Spleen (tissue), 11 donors: ENCODE measurements at regions not wholly inside any gene's neighbourhood (a gene's known extent, or its start where the extent isn't known, plus 50 kb on each side); places are given as distances from the start of the nearest gene placed in this dataset.
"Not testable (repeated sequence)": the region's sequence is repeated elsewhere in the genome, so short reads cannot be mapped to it uniquely, and the experiment has no call there.

Experiments
- DNase-seq: peaks from one replicate; pipeline ENCODE4 v3.0.0-alpha.2; 2020
- H3K27ac ChIP-seq, 8 donors: fragments of 200-600 bp; sonication (generic) in 7 of 8; 1 replicate in 4 of 8; 2 replicates in 4 of 8; pipeline versions ENCODE4 v1.5.0 to v1.8.0; 2016 to 2021; ENCODE audit warnings: inconsistent platforms in 4 of 8, mild to moderate bottlenecking in 4 of 8, moderate library complexity in 1 of 8
- H3K27me3 ChIP-seq, 7 donors: fragments of 200-600 bp; sonication (generic) in 6 of 7; replicated peaks in 1 of 7; 1 replicate in 4 of 7; 2 replicates in 3 of 7; pipeline versions ENCODE4 v1.5.0 to v1.8.0; 2016 to 2021; ENCODE audit warnings: inconsistent platforms in 3 of 7, mild to moderate bottlenecking in 1 of 7
- H3K36me3 ChIP-seq, 6 donors: fragments of 200-600 bp; sonication (generic) in 5 of 6; 1 replicate in 4 of 6; 2 replicates in 2 of 6; pipeline versions ENCODE4 v1.5.0 to v1.8.0; 2016 to 2021; ENCODE audit warnings: inconsistent platforms in 2 of 6
- H3K4me1 ChIP-seq, 6 donors: fragments of 200-600 bp; sonication (generic) in 5 of 6; 1 replicate in 3 of 6; 2 replicates in 3 of 6; pipeline versions ENCODE4 v1.5.0 to v1.8.0; 2016 to 2021; ENCODE audit warnings: inconsistent platforms in 3 of 6
- H3K4me3 ChIP-seq, 8 donors: fragments of 200-600 bp; sonication (generic) in 7 of 8; 1 replicate in 4 of 8; 2 replicates in 4 of 8; pipeline versions ENCODE4 v1.5.0 to v1.8.0; 2016 to 2021; ENCODE audit warnings: inconsistent platforms in 4 of 8, mild to moderate bottlenecking in 4 of 8, moderate library complexity in 2 of 8
- H3K9me3 ChIP-seq, 8 donors: fragments of 200-600 bp; sonication (generic) in 7 of 8; 1 replicate in 4 of 8; 2 replicates in 4 of 8; pipeline versions ENCODE4 v1.5.0 to v1.8.0; 2016 to 2021; ENCODE audit warnings: inconsistent platforms in 4 of 8
- POLR2A ChIP-seq, 3 donors: fragments of 450-650 bp; IDR thresholded peaks; one replicate each; pipeline ENCODE4 v1.5.1; 2017; ENCODE audit warnings: antibody characterized with exemption in 3 of 3, mild to moderate bottlenecking in 1 of 3
- POLR2AphosphoS5 ChIP-seq, 3 donors: sonication (generic); formaldehyde crosslinking; IDR thresholded peaks; one replicate each; pipeline ENCODE4 v1.5.1; 2017; ENCODE audit warnings: antibody characterized with exemption in 3 of 3
- WGBS, 5 donors: extraction: QIAGEN DNeasy Blood & Tissue Kit in 3 of 5; methylation state at CpG; one replicate each; pipeline versions ENCODE4 v1.1.5 to v1.1.7; 2013 to 2018; 5-methylcytosine and 5-hydroxymethylcytosine counted together
- intact Hi-C: fragments of 100-400 bp; cut with DNase I; formaldehyde crosslinking; loops from one replicate; pipeline ENCODE4 v1.15.0; 2023; ENCODE audit warnings: low total_unique reads
- TF ChIP-seq, protein P1 (sequence below), 11 experiments: fragments of 200-600 bp in 7 of 11; fragments of 450-650 bp in 4 of 11; sonication (generic) in 4 of 11; IDR thresholded peaks in 8 of 11; conservative IDR thresholded peaks in 3 of 11; 1 replicate in 7 of 11; 2 replicates in 4 of 11; pipeline versions ENCODE4 v1.4.0 to v1.8.0; 2016 to 2021; ENCODE audit warnings: antibody characterized with exemption in 11 of 11, inconsistent platforms in 4 of 11, mild to moderate bottlenecking in 1 of 11
- donor health status: healthy with polysubstance abuse.
- donor health status: DM: no; HTN: no; CAD: no; lungs with moderate emphysema.
- donor health status: DM: no; HTN: no; CAD: no.
- donor health status: Bipolar disorder and iron deficiency.
- donor health status: healthy.
- donor health status: DM: no; HTN: no; CAD: no.
- donor health status: DM: yes; HTN: yes; CAD: no.

DNA sequence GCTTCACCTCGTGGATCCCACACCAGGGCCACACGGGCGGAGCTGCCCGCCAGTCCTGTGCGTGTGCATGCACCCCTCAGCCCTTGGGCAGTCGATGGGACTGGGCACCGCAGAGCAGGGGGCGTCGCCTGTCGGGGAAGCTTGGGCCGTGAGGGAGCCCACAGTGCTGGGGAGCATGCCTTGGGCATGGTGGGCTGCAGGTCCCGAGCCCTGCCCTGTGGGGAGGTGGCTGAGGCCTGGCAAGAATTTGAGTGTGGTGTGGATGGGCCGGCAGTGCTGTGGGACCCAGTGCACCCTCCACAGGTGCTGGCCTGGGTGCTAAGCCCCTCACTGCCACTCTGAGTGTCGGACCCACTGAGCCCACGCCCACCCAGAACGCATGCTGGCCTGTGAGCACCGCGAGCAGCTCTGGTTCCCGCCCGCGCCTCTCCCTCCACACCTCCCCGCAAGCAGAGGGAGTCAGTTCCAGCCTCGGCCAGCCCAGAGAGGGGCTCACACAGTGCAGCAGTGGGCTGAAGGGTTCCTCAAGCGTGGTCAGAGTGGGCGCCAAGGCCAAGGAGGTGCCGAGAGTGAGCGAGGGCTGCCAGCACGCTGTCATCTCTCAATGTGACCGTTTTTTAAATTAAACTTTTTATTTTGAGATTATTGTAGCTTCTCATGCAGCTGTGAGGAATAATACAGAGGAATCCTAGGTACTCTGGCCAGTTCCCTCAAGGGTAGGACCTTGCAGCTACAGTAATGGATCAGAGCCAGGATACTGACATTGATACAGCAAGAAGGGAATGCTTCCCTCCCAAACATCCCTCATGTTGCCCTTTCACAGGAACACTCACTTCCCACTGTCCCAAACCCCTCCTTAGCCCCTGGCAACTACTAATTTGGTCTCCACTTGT, 127.7 kb downstream of the CRYBB2 start:
- 92 to 95% (median 93%) methylated on average over 18 to 29 of the region's 29 CpGs for WGBS, 5 donors
- TF ChIP-seq POLR2AphosphoS5 (IDR thresholded peaks at IDR 0.05) = peak in 1 of 3 donors; percentile 29
- TF ChIP-seq, protein P1, sequence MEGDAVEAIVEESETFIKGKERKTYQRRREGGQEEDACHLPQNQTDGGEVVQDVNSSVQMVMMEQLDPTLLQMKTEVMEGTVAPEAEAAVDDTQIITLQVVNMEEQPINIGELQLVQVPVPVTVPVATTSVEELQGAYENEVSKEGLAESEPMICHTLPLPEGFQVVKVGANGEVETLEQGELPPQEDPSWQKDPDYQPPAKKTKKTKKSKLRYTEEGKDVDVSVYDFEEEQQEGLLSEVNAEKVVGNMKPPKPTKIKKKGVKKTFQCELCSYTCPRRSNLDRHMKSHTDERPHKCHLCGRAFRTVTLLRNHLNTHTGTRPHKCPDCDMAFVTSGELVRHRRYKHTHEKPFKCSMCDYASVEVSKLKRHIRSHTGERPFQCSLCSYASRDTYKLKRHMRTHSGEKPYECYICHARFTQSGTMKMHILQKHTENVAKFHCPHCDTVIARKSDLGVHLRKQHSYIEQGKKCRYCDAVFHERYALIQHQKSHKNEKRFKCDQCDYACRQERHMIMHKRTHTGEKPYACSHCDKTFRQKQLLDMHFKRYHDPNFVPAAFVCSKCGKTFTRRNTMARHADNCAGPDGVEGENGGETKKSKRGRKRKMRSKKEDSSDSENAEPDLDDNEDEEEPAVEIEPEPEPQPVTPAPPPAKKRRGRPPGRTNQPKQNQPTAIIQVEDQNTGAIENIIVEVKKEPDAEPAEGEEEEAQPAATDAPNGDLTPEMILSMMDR (IDR thresholded peaks at IDR 0.05 in 8 of 11, conservative IDR thresholded peaks at IDR 0.05 in 3 of 11) = no peak
- intact Hi-C loops = no loop called here
- no peak overlapping the region for H3K4me3 ChIP-seq
- no peak overlapping the region for H3K27ac ChIP-seq
- no peak for DNase-seq
- peaks cover 0 to 72% (median 46%) of the 10 kb centered on the region in 6 donors for H3K36me3 ChIP-seq
- H3K9me3 ChIP-seq = peaks cover 0 to 8% (median 0%) of the 10 kb centered on the region in 8 donors
- H3K27me3 ChIP-seq = no peaks in the 10 kb centered on the region
- no peaks in the 10 kb centered on the region for H3K4me1 ChIP-seq

DNA sequence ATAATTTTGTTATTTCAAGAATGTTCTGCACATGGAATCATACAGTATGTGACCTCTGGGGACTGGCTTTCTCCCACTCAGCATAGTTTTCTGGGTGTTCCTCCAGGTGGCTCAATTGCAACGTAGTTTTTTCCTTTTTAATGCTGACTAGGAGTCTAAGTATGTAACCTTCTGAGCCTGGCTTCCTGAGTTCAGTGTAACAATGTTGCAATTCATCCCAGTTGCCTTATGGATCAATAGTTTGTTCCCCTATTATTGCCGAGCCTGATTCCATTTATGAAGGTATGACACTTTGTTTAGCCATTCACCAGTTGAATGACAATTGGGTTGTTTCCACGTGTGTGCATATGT, 128.3 kb downstream of the CRYBB2 start:
- Histone ChIP-seq H3K36me3 (peaks cover 0 to 79% (median 51%) of the 10 kb centered on the region in 6 donors), H3K9me3 (peaks cover 0 to 6% (median 0%) of the 10 kb centered on the region in 8 donors), H3K4me3 (no peak overlapping the region), H3K27ac (no peak overlapping the region), H3K27me3 (no peaks in the 10 kb centered on the region), H3K4me1 (no peaks in the 10 kb centered on the region)
- no peak for DNase-seq
- WGBS, 5 donors = 69 to 87% (median 74%) methylated on average over 3 of the region's 3 CpGs
- TF ChIP-seq POLR2AphosphoS5 (IDR thresholded peaks at IDR 0.05) (no peak), POLR2A (IDR thresholded peaks at IDR 0.05) (no peak)
- TF ChIP-seq, protein P1 (IDR thresholded peaks at IDR 0.05 in 8 of 11, conservative IDR thresholded peaks at IDR 0.05 in 3 of 11) = no peak
- intact Hi-C loops = no loop called here

DNA sequence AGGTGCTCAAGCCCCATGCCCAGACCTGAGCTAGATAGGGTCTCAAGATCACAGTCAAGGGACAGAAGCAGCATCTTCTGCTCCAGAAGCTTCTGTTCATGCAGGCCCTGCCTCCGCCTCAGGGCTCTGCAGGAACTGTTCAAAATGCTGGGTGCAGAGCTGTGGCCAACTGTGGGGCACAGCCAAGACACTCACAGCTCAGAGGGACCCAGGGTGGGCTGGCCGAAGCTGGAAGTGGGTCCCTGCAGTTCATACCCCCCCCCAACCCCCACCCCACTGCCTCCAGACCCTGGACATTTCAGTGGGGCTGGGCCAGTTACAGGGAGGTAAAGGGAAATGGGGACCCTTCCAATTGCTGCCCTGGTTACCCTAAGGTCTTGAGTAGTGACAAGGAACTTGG, 129.0 kb downstream of the CRYBB2 start:
- TF ChIP-seq POLR2A (IDR thresholded peaks at IDR 0.05) = no peak
- TF ChIP-seq POLR2AphosphoS5 (IDR thresholded peaks at IDR 0.05) = no peak
- no peak overlapping the region for H3K4me3 ChIP-seq
- H3K36me3 ChIP-seq = peaks cover 0 to 85% (median 58%) of the 10 kb centered on the region in 6 donors
- peaks cover 0 to 6% (median 0%) of the 10 kb centered on the region in 8 donors for H3K9me3 ChIP-seq
- 50 to 100% (median 89%) methylated on average over 2 of the region's 2 CpGs; no CpG with 5 or more reads in 1 of the 5 donors for WGBS, 5 donors
- intact Hi-C loops = no loop called here
- no peak overlapping the region for H3K27ac ChIP-seq
- H3K4me1 ChIP-seq = no peaks in the 10 kb centered on the region
- no peak for DNase-seq
- H3K27me3 ChIP-seq = no peaks in the 10 kb centered on the region

DNA sequence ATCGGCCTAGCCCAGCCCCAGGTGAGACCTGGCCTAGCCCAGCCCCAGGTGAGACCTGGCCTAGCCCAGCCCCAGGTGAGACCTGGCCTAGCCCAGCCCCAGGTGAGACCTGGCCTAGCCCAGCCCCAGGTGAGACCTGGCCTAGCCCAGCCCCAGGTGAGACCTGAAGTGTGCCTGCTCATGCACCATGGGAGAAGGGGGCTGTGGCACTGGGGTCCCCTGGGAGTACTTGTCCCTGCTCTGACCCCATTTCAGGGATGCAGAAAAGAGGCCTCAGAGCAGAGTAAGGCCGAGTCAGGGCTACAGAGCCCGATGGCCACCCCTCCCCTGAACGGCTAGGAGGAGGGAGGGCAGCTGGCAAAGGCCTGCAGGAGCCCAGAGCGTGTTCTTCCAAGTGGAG, 129.6 kb downstream of the CRYBB2 start:
- DNase-seq, H3K27me3 ChIP-seq, H3K9me3 ChIP-seq, H3K4me3 ChIP-seq, H3K27ac ChIP-seq, H3K4me1 ChIP-seq, intact Hi-C loops: not testable (repeated sequence)
- 82 to 97% (median 90%) methylated on average over 2 to 5 of the region's 5 CpGs for WGBS, 5 donors
- peaks cover 4 to 91% (median 64%) of the 10 kb centered on the region in 6 donors for H3K36me3 ChIP-seq

DNA sequence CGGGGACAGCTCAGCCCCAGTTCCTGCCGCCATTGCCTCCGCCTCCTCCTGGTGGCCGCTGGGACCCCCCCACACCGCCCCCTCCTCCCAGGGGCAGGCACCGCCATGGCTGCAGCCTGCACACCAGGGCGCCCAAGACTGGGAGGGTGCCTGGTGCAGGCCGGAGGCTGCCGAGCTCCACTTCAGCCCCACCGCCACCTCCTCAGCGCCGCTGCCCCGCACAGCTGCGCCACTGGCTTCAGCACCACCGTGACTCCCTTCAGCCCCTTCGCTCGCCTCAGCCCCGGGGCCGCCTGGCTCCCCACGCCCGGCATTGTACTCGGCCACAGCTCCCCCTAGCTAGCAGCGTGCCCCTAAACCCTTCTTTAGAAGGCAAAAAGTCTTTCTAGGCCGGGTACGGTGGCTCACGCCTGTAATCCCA, 131.1 kb downstream of the CRYBB2 start:
- DNase-seq = peak; percentile 58
- no peaks in the 10 kb centered on the region for H3K27me3 ChIP-seq
- no peaks in the 10 kb centered on the region for H3K4me1 ChIP-seq
- peaks cover 4 to 96% (median 74%) of the 10 kb centered on the region in 6 donors for H3K36me3 ChIP-seq
- WGBS, 5 donors = 86 to 94% (median 91%) methylated on average over 24 to 26 of the region's 26 CpGs
- TF ChIP-seq POLR2A (IDR thresholded peaks at IDR 0.05) (no peak), POLR2AphosphoS5 (IDR thresholded peaks at IDR 0.05) (peak in 1 of 3 donors; percentile 12)
- H3K4me3 ChIP-seq = no peak overlapping the region
- no peak overlapping the region for H3K27ac ChIP-seq
- H3K9me3 ChIP-seq = no peaks in the 10 kb centered on the region
- intact Hi-C loops = no loop called here
